ENCODE measurements at regions not wholly inside any gene's neighbourhood (a gene's known extent, or its start where the extent isn't known, plus 50 kb on each side); places are given as distances from the start of the nearest gene placed in this dataset.

DNA sequence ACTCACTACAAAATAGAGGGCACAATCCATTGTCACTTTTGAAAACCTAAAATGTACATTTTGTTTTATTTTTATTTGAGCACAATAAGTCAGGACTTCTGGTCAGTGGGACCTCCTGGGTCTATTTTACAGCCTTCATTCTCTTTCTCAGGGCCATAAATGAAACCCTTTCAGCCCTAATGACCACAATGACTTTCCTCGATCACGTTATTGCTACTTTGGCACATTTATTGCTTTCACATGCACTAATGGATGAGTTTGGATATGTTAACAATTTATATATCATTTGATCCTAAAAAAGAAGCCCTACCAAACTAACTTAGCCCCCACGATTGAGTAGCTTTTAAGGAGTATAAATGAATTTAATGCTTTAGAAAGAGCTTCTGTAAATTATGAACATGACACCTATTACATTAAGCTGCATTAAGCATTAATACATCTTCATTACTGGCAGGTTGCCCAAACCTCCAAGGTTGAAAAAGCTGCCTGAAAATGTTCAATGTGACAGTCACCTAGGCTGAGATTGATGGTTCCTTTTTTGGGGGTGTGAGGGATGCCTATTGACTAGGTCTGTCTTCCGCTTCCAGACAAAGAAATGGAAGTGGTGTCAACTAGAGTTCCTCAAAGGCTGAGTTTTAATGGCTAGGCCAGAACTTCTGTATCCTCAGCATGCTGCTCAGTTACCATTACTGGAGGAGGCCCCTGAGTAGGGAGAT is 296.4 kb downstream of the GPAT3 start:
- TF ChIP-seq, protein P1, sequence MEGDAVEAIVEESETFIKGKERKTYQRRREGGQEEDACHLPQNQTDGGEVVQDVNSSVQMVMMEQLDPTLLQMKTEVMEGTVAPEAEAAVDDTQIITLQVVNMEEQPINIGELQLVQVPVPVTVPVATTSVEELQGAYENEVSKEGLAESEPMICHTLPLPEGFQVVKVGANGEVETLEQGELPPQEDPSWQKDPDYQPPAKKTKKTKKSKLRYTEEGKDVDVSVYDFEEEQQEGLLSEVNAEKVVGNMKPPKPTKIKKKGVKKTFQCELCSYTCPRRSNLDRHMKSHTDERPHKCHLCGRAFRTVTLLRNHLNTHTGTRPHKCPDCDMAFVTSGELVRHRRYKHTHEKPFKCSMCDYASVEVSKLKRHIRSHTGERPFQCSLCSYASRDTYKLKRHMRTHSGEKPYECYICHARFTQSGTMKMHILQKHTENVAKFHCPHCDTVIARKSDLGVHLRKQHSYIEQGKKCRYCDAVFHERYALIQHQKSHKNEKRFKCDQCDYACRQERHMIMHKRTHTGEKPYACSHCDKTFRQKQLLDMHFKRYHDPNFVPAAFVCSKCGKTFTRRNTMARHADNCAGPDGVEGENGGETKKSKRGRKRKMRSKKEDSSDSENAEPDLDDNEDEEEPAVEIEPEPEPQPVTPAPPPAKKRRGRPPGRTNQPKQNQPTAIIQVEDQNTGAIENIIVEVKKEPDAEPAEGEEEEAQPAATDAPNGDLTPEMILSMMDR (IDR thresholded peaks at IDR 0.05) = no peak
- Histone ChIP-seq H3K9me3 (no peaks in the 10 kb centered on the region), H3K27me3 (no peaks in the 10 kb centered on the region), H3K27ac (no peak overlapping the region), H3K4me1 (no peaks in the 10 kb centered on the region), H3K4me3 (no peak overlapping the region), H3K36me3 (no peaks in the 10 kb centered on the region)
- intact Hi-C loops (cut with DNase I; ENCODE audit: low total_unique reads) = no loop called here
- no peak for DNase-seq

DNA sequence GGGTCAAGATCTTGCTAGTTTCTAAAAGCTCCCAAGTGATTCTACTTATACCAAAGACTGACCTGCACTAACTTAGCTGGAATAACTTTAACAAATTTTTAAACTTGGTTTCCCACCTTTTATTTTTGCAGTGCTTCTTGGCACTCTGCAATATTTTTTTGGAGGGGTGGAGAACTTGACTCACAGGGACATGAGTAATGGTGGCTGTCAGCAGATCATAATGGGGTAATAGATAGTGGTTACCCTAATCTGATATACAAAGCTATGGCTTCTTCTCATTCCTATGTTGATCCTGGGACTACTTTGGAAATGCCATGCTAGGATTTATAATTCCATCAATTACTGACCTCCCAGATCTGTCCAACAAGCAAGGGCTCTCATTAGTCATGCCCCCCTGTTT is 295.7 kb downstream of the GPAT3 start:
- TF ChIP-seq, protein P1 (IDR thresholded peaks at IDR 0.05) = no peak
- Histone ChIP-seq H3K27ac (no peak overlapping the region), H3K9me3 (no peaks in the 10 kb centered on the region), H3K27me3 (no peaks in the 10 kb centered on the region), H3K4me3 (no peak overlapping the region), H3K4me1 (no peaks in the 10 kb centered on the region), H3K36me3 (no peaks in the 10 kb centered on the region)
- no peak for DNase-seq
- intact Hi-C loops (cut with DNase I; ENCODE audit: low total_unique reads) = no loop called here

DNA sequence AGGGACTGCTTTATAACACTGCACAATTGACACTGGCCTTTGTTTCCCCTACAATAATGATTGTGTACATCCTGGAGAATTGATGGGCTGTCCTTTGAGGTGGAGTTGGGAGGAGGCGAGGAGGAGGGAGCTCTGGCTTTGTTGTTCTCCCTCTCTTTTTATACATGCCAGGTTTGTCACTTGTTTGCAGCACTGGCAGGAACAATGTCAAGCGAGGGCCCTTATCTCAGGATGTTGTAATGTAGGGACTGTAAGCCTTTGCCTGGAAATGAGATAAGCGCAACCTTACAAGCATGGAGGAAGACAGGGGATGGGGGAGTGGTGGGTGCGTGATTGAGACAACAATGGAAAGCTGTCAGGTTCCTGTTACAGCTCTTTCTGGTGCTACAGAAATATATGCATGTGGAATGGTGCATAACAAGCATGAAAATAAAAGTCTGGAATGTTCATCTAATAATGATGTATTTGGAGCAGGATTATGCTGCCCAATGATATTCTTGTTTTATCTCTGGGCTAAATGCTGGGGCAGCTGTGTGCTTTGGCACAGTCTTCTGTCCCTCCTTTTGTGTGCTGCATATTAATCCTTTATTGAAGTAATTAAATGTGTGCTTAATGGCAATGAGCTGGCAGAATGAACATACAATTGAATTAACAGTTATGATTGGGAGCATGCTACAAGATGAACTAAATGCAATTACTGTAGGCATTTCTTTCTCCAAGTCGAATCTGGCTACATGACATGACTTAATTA is 294.4 kb downstream of the GPAT3 start:
- TF ChIP-seq, protein P1 (IDR thresholded peaks at IDR 0.05) = no peak
- H3K27ac ChIP-seq = no peak overlapping the region
- no peaks in the 10 kb centered on the region for H3K36me3 ChIP-seq
- H3K9me3 ChIP-seq = no peaks in the 10 kb centered on the region
- no peaks in the 10 kb centered on the region for H3K27me3 ChIP-seq
- no peak for DNase-seq
- H3K4me3 ChIP-seq = no peak overlapping the region
- intact Hi-C loops (cut with DNase I; ENCODE audit: low total_unique reads) = no loop called here
- H3K4me1 ChIP-seq = no peaks in the 10 kb centered on the region

DNA sequence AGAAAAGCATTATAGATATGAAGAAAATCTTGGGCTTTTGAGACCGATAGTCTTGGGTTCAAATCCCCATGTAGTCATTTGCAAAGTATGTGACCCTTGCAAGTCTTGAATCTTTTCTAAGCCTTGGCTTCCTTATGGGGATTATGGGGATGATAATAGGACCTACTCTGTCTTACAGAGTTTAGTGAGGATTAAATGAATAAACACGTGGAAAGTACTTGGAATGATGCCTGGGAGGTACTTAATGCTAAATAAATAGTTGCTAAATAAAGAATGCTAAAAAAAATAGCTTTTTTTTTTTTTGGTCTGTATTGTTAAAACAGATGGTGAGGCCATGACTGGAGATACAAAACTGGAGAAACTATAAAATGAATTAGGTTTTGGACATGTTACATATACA is 292.7 kb downstream of the GPAT3 start:
- H3K36me3 ChIP-seq = no peaks in the 10 kb centered on the region
- TF ChIP-seq, protein P1 (IDR thresholded peaks at IDR 0.05) = no peak
- no peaks in the 10 kb centered on the region for H3K9me3 ChIP-seq
- DNase-seq = no peak
- intact Hi-C loops (cut with DNase I; ENCODE audit: low total_unique reads) = no loop called here
- H3K27ac ChIP-seq = no peak overlapping the region
- no peaks in the 10 kb centered on the region for H3K4me1 ChIP-seq
- H3K27me3 ChIP-seq = no peaks in the 10 kb centered on the region
- H3K4me3 ChIP-seq = no peak overlapping the region

DNA sequence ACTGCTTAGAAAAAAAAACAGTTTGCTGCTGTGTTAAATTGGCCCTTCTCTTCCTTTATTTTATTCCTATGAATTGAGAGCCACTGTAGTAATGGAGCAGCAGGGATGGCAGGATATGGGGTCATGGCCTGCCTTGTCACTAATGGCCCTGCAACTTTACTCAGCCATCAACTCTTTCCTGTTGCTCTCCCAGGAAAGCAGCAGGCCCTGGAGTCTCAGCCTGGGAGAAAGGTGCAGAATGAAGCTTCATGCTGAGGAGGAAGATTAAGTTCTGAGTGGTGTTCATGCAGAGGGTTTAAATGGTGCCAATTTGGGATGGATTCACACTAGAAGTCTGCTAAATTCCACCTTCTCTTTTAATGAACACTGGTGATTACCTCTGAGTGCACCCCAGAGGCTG is 285.6 kb downstream of the GPAT3 start:
- no peak overlapping the region for H3K4me3 ChIP-seq

More for the DNA sequence above, 285.6 kb downstream of the GPAT3 start:
- Histone ChIP-seq H3K36me3 (no peaks in the 10 kb centered on the region), H3K4me1 (no peaks in the 10 kb centered on the region), H3K27me3 (no peaks in the 10 kb centered on the region), H3K27ac (no peak overlapping the region), H3K9me3 (peaks cover 0 to 14% (median 3%) of the 10 kb centered on the region in 3 donors)
- DNase-seq = no peak
- intact Hi-C loops (cut with DNase I; ENCODE audit: low total_unique reads) = no loop called here
- TF ChIP-seq, protein P1 (IDR thresholded peaks at IDR 0.05) = no peak
